Caco-2 (cell line): ENCODE measurements at regions not wholly inside any gene's neighbourhood (a gene's known extent, or its start where the extent isn't known, plus 50 kb on each side); places are given as distances from the start of the nearest gene placed in this dataset.

Experiments used
- BruUV-seq: library from RNA; stranded (reverse); fragments of 400-500 nt; replicated peaks from 2 replicates; lab custom pipeline; 2021; lab: Mats Ljungman, UMichigan
- CTCF ChIA-PET: fragments of 300-600 bp; sonication (Branson Sonifier 250); formaldehyde crosslinking; loops from one replicate; lab custom pipeline; 2022; ENCODE audit warnings: antibody characterized with exemption; lab: Charles Lee
- POLR2A ChIA-PET: fragments of 300-600 bp; sonication (Branson Sonifier 250); formaldehyde crosslinking; loops from one replicate; lab custom pipeline; 2022; ENCODE audit warnings: antibody characterized with exemption; lab: Charles Lee
- DNase-seq, 2 experiments: peaks; one replicate each; pipeline versions ENCODE4 v3.0.0 to v3.0.0-alpha.2; 2020 to 2022
- H3K27me3 ChIP-seq: replicated peaks from 2 replicates; pipeline ENCODE4 v1.6.0; 2011; ENCODE audit warnings: low read length; ENCODE audit not compliant: control insufficient read depth, insufficient read depth
- H3K36me3 ChIP-seq: 2 replicates; pipeline ENCODE4 v1.5.1; 2011; ENCODE audit warnings: low read length; ENCODE audit not compliant: control insufficient read depth, insufficient read depth
- H3K4me1 ChIP-seq: fragments of 250-450 bp; sonication (Bioruptor Pico); 2 replicates; pipeline ENCODE4 v1.5.1; 2020; ENCODE audit warnings: mild to moderate bottlenecking
- H3K4me3 ChIP-seq: 2 replicates; pipeline ENCODE4 v1.5.1; 2011; ENCODE audit warnings: low read depth, mild to moderate bottlenecking, control low read depth, low read length
- H3K9me3 ChIP-seq: fragments of 250-450 bp; sonication (Bioruptor Pico); 2 replicates; pipeline ENCODE4 v1.5.1; 2020; ENCODE audit warnings: mild to moderate bottlenecking, moderate library complexity
- H3K27ac Mint-ChIP-seq: one replicate; pipeline ENCODE4 v1.8.0; 2022; ENCODE audit warnings: mixed read lengths; ENCODE audit not compliant: unreplicated experiment
- H3K27me3 Mint-ChIP-seq: one replicate; pipeline ENCODE4 v1.8.0; 2022; ENCODE audit warnings: mixed read lengths; ENCODE audit not compliant: insufficient read depth, unreplicated experiment
- H3K36me3 Mint-ChIP-seq: one replicate; pipeline ENCODE4 v1.8.0; 2022; ENCODE audit warnings: mild to moderate bottlenecking, mixed read lengths; ENCODE audit not compliant: insufficient read depth, unreplicated experiment
- H3K4me1 Mint-ChIP-seq: one replicate; pipeline ENCODE4 v1.8.0; 2022; ENCODE audit warnings: low read depth, mixed read lengths; ENCODE audit not compliant: unreplicated experiment
- H3K4me3 Mint-ChIP-seq: one replicate; pipeline ENCODE4 v1.8.0; 2022; ENCODE audit warnings: mild to moderate bottlenecking, moderate library complexity, mixed read lengths; ENCODE audit not compliant: unreplicated experiment
- H3K9me3 Mint-ChIP-seq: one replicate; pipeline ENCODE4 v1.8.0; 2022; ENCODE audit warnings: mixed read lengths; ENCODE audit not compliant: unreplicated experiment
- intact Hi-C: fragments of 100-400 bp; cut with micrococcal nuclease; formaldehyde crosslinking; loops from one replicate; pipeline ENCODE4 v1.10.0; 2022; ENCODE audit not compliant: unreplicated experiment
- TF ChIP-seq, protein P1 (sequence below), 2 experiments: fragments of 200-600 bp in 1 of 2; IDR thresholded peaks; 1 replicate in 1 of 2; 2 replicates in 1 of 2; pipeline versions ENCODE4 v1.5.1 to v1.8.0; 2011 to 2022; ENCODE audit warnings: antibody characterized with exemption in 1 of 2, control low read depth in 1 of 2, inconsistent platforms in 1 of 2, low read depth in 1 of 2, low read length in 1 of 2, mild to moderate bottlenecking in 1 of 2, moderate library complexity in 1 of 2; ENCODE audit not compliant: insufficient read depth in 1 of 2, severe bottlenecking in 1 of 2, unreplicated experiment in 1 of 2

DNA sequence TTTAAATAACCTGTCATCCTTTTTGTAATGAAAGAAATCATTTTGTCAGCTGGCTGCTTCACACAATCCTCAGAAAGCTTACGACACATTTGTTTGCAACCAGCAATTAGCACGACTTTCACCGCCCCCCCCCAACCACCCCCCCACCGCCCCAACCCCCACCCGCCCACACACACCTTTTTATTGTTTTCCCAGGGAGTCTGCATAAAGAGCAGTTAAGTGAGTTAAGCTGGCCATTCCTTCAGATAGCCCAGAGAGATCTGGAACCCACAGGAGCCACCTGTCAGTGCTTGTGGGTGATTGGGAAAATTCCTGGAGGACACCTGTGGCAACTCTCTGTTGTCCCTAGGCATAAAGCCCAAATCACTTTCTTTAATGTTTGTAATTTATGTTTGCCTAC is 175.7 kb upstream of the FMR1 start:
- Mint-ChIP-seq H3K27ac (no peak overlapping the region), H3K4me3 (no peak overlapping the region), H3K36me3 (no peaks in the 10 kb centered on the region), H3K27me3 (peaks cover 3% of the 10 kb centered on the region), H3K9me3 (peaks cover 8% of the 10 kb centered on the region), H3K4me1 (no peaks in the 10 kb centered on the region)
- POLR2A ChIA-PET: no interaction called here
- no peak for DNase-seq
- H3K27me3 ChIP-seq: no peaks in the 10 kb centered on the region
- no peaks in the 10 kb centered on the region for H3K36me3 ChIP-seq
- no TSS peak for BruUV-seq
- H3K9me3 ChIP-seq: no peaks in the 10 kb centered on the region
- TF ChIP-seq, protein P1, sequence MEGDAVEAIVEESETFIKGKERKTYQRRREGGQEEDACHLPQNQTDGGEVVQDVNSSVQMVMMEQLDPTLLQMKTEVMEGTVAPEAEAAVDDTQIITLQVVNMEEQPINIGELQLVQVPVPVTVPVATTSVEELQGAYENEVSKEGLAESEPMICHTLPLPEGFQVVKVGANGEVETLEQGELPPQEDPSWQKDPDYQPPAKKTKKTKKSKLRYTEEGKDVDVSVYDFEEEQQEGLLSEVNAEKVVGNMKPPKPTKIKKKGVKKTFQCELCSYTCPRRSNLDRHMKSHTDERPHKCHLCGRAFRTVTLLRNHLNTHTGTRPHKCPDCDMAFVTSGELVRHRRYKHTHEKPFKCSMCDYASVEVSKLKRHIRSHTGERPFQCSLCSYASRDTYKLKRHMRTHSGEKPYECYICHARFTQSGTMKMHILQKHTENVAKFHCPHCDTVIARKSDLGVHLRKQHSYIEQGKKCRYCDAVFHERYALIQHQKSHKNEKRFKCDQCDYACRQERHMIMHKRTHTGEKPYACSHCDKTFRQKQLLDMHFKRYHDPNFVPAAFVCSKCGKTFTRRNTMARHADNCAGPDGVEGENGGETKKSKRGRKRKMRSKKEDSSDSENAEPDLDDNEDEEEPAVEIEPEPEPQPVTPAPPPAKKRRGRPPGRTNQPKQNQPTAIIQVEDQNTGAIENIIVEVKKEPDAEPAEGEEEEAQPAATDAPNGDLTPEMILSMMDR (IDR thresholded peaks at IDR 0.05; ENCODE audit: insufficient read depth in 1 of 2, low read depth in 1 of 2, low read length in 1 of 2, severe bottlenecking in 1 of 2, unreplicated experiment in 1 of 2): no peak
- CTCF ChIA-PET: no interaction called here
- intact Hi-C loops: no loop called here
- H3K4me3 ChIP-seq: no peak overlapping the region
- H3K4me1 ChIP-seq: no peaks in the 10 kb centered on the region

DNA sequence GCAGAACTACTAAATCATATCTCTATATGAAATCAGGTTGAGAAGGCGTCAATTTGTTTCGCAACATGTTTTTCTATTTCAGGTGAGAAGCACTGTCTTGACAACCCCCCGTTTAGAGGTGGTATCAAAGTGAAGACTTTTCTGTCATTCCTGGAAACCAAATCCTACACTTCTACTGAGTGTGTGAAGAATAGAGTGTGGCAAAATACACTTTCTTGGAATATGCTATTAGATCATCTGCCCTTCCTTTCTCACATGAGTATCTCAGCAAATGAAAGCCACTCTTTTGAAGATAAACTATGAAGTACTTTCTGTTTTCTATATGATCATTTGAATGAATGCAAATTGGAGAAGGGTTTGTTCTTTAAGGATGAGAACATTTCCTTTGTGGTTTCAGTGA is 174.0 kb upstream of the FMR1 start:
- Histone ChIP-seq H3K27me3 (no peaks in the 10 kb centered on the region), H3K36me3 (no peaks in the 10 kb centered on the region), H3K9me3 (no peaks in the 10 kb centered on the region), H3K4me1 (no peaks in the 10 kb centered on the region), H3K4me3 (no peak overlapping the region)
- ChIA-PET POLR2A (no interaction called here), CTCF (no interaction called here)
- peaks cover 8% of the 10 kb centered on the region for H3K9me3 Mint-ChIP-seq
- H3K4me1 Mint-ChIP-seq: no peaks in the 10 kb centered on the region
- no TSS peak for BruUV-seq
- no peak for DNase-seq
- H3K27ac Mint-ChIP-seq: no peak overlapping the region
- no peaks in the 10 kb centered on the region for H3K36me3 Mint-ChIP-seq
- H3K4me3 Mint-ChIP-seq: no peak overlapping the region
- TF ChIP-seq, protein P1 (IDR thresholded peaks at IDR 0.05; ENCODE audit: insufficient read depth in 1 of 2, low read depth in 1 of 2, low read length in 1 of 2, severe bottlenecking in 1 of 2, unreplicated experiment in 1 of 2): no peak
- peaks cover 3% of the 10 kb centered on the region for H3K27me3 Mint-ChIP-seq
- intact Hi-C loops: no loop called here

DNA sequence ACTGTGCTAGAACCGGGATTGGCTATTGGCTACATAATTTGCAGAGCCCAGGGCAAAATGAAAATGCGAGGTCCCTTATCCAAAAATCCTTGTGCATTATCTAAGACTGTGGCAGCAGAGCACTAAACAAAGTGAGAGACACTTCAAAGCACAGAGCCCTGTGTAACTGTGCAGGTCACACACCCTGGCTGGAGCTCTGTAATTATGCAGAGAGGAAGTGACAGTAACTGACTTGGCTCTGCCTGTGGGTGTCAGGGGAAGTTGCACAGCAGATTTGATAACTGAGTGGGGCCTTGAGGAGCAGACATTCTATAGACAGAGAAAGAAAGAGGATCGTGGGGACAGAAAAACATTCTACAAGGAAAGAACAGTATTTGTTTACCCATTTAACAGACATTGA is 173.5 kb upstream of the FMR1 start:
- no peaks in the 10 kb centered on the region for H3K36me3 ChIP-seq
- H3K4me3 ChIP-seq: no peak overlapping the region
- POLR2A ChIA-PET: no interaction called here
- intact Hi-C loops: no loop called here
- peaks cover 3% of the 10 kb centered on the region for H3K27me3 Mint-ChIP-seq
- H3K9me3 ChIP-seq: no peaks in the 10 kb centered on the region
- no peak for DNase-seq
- no peak overlapping the region for H3K4me3 Mint-ChIP-seq
- H3K4me1 Mint-ChIP-seq: no peaks in the 10 kb centered on the region
- no peak overlapping the region for H3K27ac Mint-ChIP-seq
- no TSS peak for BruUV-seq
- peaks cover 8% of the 10 kb centered on the region for H3K9me3 Mint-ChIP-seq
- TF ChIP-seq, protein P1 (IDR thresholded peaks at IDR 0.05; ENCODE audit: insufficient read depth in 1 of 2, low read depth in 1 of 2, low read length in 1 of 2, severe bottlenecking in 1 of 2, unreplicated experiment in 1 of 2): no peak
- CTCF ChIA-PET: interaction anchor here (0.5 kb wide), 1 partner anchor 266 kb away, joined by 3 read pairs; no protein-coding TSS in a partner anchor
- H3K27me3 ChIP-seq: no peaks in the 10 kb centered on the region
- H3K4me1 ChIP-seq: no peaks in the 10 kb centered on the region
- no peaks in the 10 kb centered on the region for H3K36me3 Mint-ChIP-seq
